K562 (cell line): ENCODE measurements at regions not wholly inside any gene's neighbourhood (a gene's known extent, or its start where the extent isn't known, plus 50 kb on each side); places are given as distances from the start of the nearest gene placed in this dataset.

Source experiments
- CHD1 ChIP-seq: fragments of 200-600 bp; sonication (generic); IDR thresholded peaks from one replicate; pipeline ENCODE4 v1.6.1; 2012; ENCODE audit warnings: mild to moderate bottlenecking, moderate library complexity, low read length, inconsistent platforms
- JUND ChIP-seq, 2 experiments: IDR thresholded peaks; 2 replicates in 1 of 2; 3 replicates in 1 of 2; pipeline ENCODE4 v1.6.1; 2011; ENCODE audit warnings: borderline replicate concordance in 2 of 2, low read depth in 2 of 2, low read length in 2 of 2, improper control_type of control experiment in 1 of 2, missing biosample characterization in 1 of 2, missing genetic modification characterization in 1 of 2, missing genetic modification reagents in 1 of 2
- L3MBTL2 ChIP-seq: fragments of 450-650 bp; IDR thresholded peaks from 2 replicates; pipeline ENCODE4 v1.6.1; 2016; ENCODE audit warnings: mild to moderate bottlenecking, moderate library complexity
- MAZ ChIP-seq, 2 experiments: fragments of 450-650 bp in 1 of 2; sonication (generic) in 1 of 2; formaldehyde crosslinking; IDR thresholded peaks in 1 of 2; conservative IDR thresholded peaks in 1 of 2; 2 replicates each; pipeline versions ENCODE4 v1.4.0 to v1.5.0; 2020; ENCODE audit warnings: mild to moderate bottlenecking in 1 of 2, missing genetic modification reagents in 1 of 2
- MED1 ChIP-seq: sonication (generic); formaldehyde crosslinking; IDR thresholded peaks from 2 replicates; pipeline ENCODE4 v1.8.1; 2023; ENCODE audit warnings: missing genetic modification reagents, borderline replicate concordance
- MNT ChIP-seq, 2 experiments: fragments of 450-650 bp; conservative IDR thresholded peaks; 2 replicates each; pipeline ENCODE4 v1.6.1; 2017; ENCODE audit warnings: mild to moderate bottlenecking in 2 of 2, moderate library complexity in 2 of 2
- MTA1 ChIP-seq: fragments of 450-650 bp; IDR thresholded peaks from 2 replicates; pipeline ENCODE4 v1.6.1; 2017; ENCODE audit warnings: borderline replicate concordance
- NBN ChIP-seq: fragments of 450-650 bp; IDR thresholded peaks from 2 replicates; pipeline ENCODE4 v1.6.1; 2016; ENCODE audit warnings: low read depth, mild to moderate bottlenecking
- NFYB ChIP-seq: IDR thresholded peaks from 2 replicates; pipeline ENCODE4 v1.6.1; 2011; ENCODE audit warnings: mild to moderate bottlenecking, moderate library complexity; ENCODE audit not compliant: insufficient read length; ENCODE audit errors: extremely low read depth
- PKNOX1 ChIP-seq: fragments of 450-650 bp; IDR thresholded peaks from 2 replicates; pipeline ENCODE4 v1.6.1; 2016
- RAD21 ChIP-seq, 2 experiments: fragments of 250-450 bp in 1 of 2; fragments of 450-650 bp in 1 of 2; sonication (Bioruptor Pico) in 1 of 2; formaldehyde crosslinking in 1 of 2; IDR thresholded peaks in 1 of 2; conservative IDR thresholded peaks in 1 of 2; 2 replicates each; pipeline versions ENCODE4 v1.4.0 to v1.8.0; 2020 to 2022; ENCODE audit warnings: mild to moderate bottlenecking in 2 of 2, moderate library complexity in 1 of 2
- RFX1 ChIP-seq: fragments of 450-650 bp; IDR thresholded peaks from 2 replicates; pipeline ENCODE4 v1.6.1; 2016; ENCODE audit warnings: mild to moderate bottlenecking, moderate library complexity
- SAP30 ChIP-seq: fragments of 200-600 bp; sonication (generic); IDR thresholded peaks from 2 replicates; pipeline ENCODE4 v1.6.1; 2012; ENCODE audit warnings: borderline replicate concordance, low read depth, mild to moderate bottlenecking, moderate library complexity, low read length, control low read depth, inconsistent platforms; ENCODE audit not compliant: insufficient read depth, poor library complexity, severe bottlenecking
- SMARCA5 ChIP-seq: fragments of 450-650 bp; IDR thresholded peaks from 2 replicates; pipeline ENCODE4 v1.6.1; 2016
- XRCC3 ChIP-seq: fragments of 450-650 bp; IDR thresholded peaks from 2 replicates; pipeline ENCODE4 v1.6.1; 2017; ENCODE audit warnings: mild to moderate bottlenecking, moderate library complexity
- ZBTB12 ChIP-seq: fragments of 250-450 bp; sonication (Bioruptor Pico); IDR thresholded peaks from 2 replicates; pipeline ENCODE4 v1.4.0; 2020
- ZFP36 ChIP-seq: fragments of 150-350 bp; IDR thresholded peaks from 2 replicates; pipeline ENCODE4 v1.6.1; 2018; ENCODE audit warnings: low read length, low read depth; ENCODE audit not compliant: partially characterized antibody
- ZNF140 ChIP-seq: fragments of 250-450 bp; sonication (Bioruptor Pico); IDR thresholded peaks from 2 replicates; pipeline ENCODE4 v1.8.0; 2021; ENCODE audit warnings: moderate library complexity, mild to moderate bottlenecking, inconsistent platforms
- ZNF232 ChIP-seq: sonication (generic); formaldehyde crosslinking; IDR thresholded peaks from 2 replicates; pipeline ENCODE4 v1.8.0; 2022; ENCODE audit warnings: mild to moderate bottlenecking, missing genetic modification reagents
- ZNF778 ChIP-seq: fragments of 450-650 bp; formaldehyde crosslinking; IDR thresholded peaks from 2 replicates; pipeline ENCODE4 v1.4.0; 2020; ENCODE audit warnings: mild to moderate bottlenecking, moderate library complexity
- TF ChIP-seq, protein P1 (sequence below): fragments of 250-450 bp; sonication (Bioruptor Pico); IDR thresholded peaks from 2 replicates; pipeline ENCODE4 v1.6.1; 2021; ENCODE audit warnings: mild to moderate bottlenecking
- TF ChIP-seq, protein P2 (sequence below): sonication (generic); formaldehyde crosslinking; IDR thresholded peaks from 2 replicates; pipeline ENCODE4 v1.8.1; 2023; ENCODE audit warnings: mild to moderate bottlenecking, missing genetic modification reagents, moderate library complexity

GRCh38 chr2:177148477-177149154, 64.0 kb upstream of the HNRNPA3 start (continued):
- TF ChIP-seq JUND (IDR thresholded peaks at IDR 0.05; ENCODE audit: borderline replicate concordance, low read depth, low read length): peak; percentile 33; the same call in 1 of the 2 replicates
- TF ChIP-seq JUND (tag; IDR thresholded peaks at IDR 0.05; ENCODE audit: borderline replicate concordance, low read depth, low read length): 0 out of 3 replicates have a peak, but pooled peaks have one; percentile 33
- TF ChIP-seq, protein P1, sequence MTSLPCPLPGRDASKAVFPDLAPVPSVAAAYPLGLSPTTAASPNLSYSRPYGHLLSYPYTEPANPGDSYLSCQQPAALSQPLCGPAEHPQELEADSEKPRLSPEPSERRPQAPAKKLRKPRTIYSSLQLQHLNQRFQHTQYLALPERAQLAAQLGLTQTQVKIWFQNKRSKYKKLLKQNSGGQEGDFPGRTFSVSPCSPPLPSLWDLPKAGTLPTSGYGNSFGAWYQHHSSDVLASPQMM (CRISPR knock-in tag): no peak
- no peak for TF ChIP-seq ZNF232
- TF ChIP-seq SMARCA5: 0 out of 2 replicates have a peak, but pooled peaks have one; percentile 17
- no peak for TF ChIP-seq MED1 (CRISPR knock-in tag)
- TF ChIP-seq, protein P2, sequence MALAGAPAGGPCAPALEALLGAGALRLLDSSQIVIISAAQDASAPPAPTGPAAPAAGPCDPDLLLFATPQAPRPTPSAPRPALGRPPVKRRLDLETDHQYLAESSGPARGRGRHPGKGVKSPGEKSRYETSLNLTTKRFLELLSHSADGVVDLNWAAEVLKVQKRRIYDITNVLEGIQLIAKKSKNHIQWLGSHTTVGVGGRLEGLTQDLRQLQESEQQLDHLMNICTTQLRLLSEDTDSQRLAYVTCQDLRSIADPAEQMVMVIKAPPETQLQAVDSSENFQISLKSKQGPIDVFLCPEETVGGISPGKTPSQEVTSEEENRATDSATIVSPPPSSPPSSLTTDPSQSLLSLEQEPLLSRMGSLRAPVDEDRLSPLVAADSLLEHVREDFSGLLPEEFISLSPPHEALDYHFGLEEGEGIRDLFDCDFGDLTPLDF (CRISPR knock-in tag): 0 out of 2 replicates have a peak, but pooled peaks have one; percentile 42
- no peak for TF ChIP-seq ZNF778 (CRISPR knock-in tag)
- no peak for TF ChIP-seq RFX1
- 0 out of 2 replicates have a peak, but pooled peaks have one; percentile 53 for TF ChIP-seq NBN
- TF ChIP-seq ZNF140 (CRISPR knock-in tag): no peak
- TF ChIP-seq SAP30: no peak
- TF ChIP-seq PKNOX1: 0 out of 2 replicates have a peak, but pooled peaks have one; percentile 26
- peak; percentile 86 for TF ChIP-seq L3MBTL2
- peak; percentile 67 to 85 for TF ChIP-seq RAD21 (CRISPR knock-in tag; conservative IDR thresholded peaks at IDR 0.05 in 1 of 2, IDR thresholded peaks at IDR 0.05 in 1 of 2)
- TF ChIP-seq MAZ (CRISPR knock-in tag; conservative IDR thresholded peaks at IDR 0.05 in 1 of 2, IDR thresholded peaks at IDR 0.05 in 1 of 2): peak in 1 of 2 experiments; percentile 59; a peak in 1 of 4 replicates
- TF ChIP-seq XRCC3: no peak
- TF ChIP-seq NFYB: no peak
- TF ChIP-seq MNT (conservative IDR thresholded peaks at IDR 0.05): 0 out of 4 replicates have a peak, but pooled peaks of 1 of the 2 experiments have one; percentile 40
- no peak for TF ChIP-seq ZBTB12 (CRISPR knock-in tag)
- TF ChIP-seq MTA1: peak; percentile 24; the same call in 1 of the 2 replicates
- TF ChIP-seq ZFP36: peak; percentile 57
- no peak for TF ChIP-seq CHD1
